ENCODE measurements at regions not wholly inside any gene's neighbourhood (a gene's known extent, or its start where the extent isn't known, plus 50 kb on each side); places are given as distances from the start of the nearest gene placed in this dataset.
"Not testable (repeated sequence)": the region's sequence is repeated elsewhere in the genome, so short reads cannot be mapped to it uniquely, and the experiment has no call there.

DNA sequence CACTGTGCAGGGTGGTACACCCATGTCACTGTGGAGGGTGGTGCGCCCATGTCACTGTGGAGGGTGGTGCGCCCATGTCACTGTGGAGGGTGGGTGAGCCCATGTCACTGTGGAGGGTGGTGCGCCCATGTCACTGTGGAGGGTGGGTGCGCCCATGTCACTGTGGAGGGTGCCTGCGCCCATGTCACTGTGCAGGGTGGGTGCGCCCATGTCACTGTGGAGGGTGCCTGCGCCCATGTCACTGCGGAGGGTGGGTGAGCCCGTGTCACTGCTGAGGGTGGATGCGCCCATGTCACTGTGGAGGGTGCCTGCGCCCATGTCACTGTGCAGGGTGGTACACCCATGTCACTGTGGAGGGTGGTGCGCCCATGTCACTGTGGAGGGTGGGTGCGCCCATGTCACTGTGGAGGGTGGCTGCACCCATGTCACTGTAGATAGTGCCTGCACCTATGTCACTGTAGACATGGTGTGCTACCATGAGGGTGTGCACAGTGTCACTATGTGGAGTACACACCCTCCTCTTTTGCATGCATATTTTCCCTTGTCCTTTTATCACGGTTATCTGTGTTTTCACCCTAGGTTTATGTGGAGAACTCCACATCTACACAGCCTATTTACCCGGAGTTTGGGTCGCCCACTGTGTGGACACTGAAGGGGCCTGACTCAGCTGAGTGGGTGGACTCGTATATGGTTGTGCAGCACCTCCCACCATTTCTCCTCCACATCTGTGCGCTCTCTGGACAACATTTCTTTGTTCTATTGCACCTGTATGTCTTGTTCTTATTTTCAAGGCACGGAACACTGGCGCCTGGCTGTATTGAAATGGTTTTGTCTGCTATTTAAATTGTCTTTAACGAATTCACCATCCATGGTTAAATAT lies 222.4 kb downstream of the ERMARD start:
- not testable (repeated sequence) for DNase-seq

DNA sequence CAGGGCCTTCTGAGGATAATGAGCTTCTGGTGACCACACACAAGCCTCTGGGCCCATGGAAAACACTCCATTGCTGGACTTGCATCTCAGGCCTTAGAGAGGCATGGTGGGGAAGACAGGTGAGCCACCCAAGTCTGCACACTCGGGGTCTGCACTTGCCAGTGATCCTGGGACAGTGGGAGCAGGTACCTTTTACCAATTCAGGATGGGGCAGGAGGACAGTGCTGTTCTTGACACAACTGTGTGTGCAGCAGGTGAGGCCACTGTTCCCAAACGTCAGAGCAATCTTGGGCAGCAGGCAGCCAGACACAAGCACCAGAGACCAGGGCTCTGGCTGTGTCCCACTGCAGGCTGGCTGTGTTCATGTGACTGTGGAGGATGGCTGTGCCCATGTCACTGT lies 221.3 kb downstream of the ERMARD start:
- DNase-seq = no peak

DNA sequence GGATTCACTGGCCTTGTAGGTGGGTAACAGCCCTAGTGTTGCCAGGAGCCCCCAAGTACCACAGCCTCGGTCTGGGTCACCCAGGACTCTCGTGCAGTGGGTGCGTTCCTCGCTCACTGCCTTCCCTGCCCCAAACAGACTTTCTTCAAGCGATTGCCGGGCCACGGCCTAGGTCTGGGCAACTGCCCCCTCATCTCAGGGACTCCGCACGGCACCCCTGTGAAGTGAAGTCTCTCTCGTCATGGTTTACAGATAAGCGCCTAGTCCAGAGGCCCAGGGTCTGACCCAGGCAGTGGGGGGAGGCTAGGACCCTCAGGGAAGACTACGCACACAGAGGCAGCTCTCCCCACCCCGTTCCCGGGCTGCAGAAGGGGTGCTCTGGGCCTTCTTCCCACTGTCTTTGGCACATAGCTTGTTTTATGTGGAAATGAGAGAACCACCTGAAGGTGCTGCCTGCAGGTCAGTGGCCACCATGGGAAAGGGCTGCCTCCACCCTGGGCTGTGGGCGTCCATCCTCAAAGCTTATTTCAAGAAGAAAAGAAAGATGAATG lies 220.8 kb downstream of the ERMARD start:
- DNase-seq = no peak

DNA sequence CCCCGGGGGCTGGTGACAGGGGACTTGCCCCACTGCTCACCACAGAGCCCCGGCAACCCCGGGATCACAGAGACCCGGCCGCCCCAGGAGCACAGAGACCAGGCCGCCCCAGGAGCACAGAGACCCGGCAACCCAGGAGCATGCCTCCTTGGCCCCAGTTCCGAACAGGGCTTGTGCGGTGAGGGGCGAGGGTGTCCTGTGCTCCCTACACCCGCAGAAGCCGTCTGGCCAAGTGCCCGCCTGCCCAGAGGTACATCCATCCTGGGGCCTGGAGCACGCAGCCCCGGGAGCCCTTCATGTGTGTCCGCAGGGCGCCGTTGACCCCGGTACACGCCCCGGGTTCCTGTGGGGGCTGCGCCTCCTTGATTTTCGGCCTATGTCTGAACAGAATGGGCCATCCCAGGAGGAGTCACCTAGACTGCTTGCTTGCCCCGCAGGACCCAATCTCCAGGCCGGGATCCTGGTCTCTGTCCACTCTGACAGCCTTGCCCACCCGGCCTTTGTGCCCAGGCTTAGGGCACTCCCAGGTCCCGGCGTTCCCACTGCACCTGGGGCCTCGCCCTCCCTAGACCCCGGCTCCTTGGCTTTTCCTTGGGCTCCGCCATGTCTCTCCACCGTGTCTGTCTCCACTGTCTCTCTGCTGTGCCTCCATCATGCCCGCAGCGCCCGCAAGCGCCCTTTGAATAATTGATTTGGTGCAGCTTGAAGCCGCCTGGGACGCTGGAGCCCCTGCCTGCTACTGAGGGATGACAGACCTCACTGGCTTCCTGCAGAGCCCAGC lies 219.8 kb downstream of the ERMARD start:
- DNase-seq = no peak

DNA sequence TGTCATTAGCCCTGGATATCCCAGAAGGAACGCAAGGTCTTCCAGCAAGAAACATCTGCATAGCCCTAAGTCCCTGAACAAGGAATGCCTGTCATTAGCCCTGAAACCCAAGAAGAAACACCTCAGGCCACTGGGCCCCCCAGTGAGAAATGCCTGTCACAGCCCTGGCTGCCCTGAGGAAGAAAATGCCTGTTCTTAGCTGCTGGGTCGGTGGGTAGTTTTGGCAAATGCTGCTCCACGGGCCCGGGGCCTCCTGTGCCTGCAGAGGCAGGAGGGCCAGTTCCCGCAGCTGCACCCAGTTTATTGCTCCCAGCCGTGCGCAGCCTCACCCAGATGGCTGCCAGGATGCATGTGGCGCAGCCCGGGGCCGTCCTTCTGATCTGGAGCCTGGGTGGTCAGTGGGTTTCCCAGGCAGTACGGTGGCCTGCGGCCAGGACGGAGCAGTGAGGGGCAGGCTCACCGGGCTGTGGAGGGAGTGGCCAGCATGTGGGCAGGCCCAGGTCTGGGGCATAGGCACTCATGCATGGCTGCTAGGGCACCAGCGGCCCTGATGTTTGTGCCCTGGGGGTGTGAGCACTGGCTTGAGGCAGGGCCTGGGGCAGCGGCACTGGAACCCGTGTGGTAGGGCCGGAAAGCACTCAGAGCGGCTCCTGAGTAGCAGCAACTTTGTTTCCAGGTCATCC lies 219.0 kb downstream of the ERMARD start:
- no peak for DNase-seq

DNA sequence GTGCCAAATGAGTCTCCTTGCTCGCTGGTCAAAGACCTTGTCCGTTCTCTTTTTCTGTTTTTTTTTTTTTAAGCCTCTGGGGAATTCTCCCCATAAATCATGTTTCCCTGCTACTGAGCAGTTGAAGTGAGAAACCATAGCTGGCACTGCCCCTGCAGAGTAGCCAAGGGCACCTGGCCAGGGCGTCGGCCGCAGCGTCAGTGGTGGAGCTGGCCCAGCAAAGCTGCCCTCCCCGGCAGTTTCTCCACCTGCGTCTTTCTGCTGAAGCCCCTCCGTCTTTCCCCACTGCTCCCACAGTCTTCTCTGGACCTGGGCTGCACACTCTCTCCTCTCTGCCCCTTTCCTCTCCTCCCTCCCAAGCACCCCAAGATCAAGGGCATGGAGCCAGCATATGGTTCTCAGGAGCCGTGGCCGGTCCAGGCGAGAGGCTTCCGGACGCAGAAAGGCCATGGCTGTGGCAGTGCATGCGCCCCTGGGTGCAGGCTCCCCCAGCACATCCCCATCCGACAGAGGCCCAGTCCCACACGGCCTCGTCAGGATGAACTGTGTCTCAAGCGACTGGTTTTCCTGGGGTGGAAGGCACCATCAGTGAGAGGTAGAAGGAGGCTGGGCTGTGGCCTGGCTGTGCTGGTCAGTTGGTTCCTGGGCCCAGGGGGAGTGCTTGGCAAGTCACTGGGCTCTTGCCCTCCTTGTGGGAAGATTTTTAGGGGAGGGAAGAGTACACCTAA lies 218.1 kb downstream of the ERMARD start:
- no peak for DNase-seq

DNA sequence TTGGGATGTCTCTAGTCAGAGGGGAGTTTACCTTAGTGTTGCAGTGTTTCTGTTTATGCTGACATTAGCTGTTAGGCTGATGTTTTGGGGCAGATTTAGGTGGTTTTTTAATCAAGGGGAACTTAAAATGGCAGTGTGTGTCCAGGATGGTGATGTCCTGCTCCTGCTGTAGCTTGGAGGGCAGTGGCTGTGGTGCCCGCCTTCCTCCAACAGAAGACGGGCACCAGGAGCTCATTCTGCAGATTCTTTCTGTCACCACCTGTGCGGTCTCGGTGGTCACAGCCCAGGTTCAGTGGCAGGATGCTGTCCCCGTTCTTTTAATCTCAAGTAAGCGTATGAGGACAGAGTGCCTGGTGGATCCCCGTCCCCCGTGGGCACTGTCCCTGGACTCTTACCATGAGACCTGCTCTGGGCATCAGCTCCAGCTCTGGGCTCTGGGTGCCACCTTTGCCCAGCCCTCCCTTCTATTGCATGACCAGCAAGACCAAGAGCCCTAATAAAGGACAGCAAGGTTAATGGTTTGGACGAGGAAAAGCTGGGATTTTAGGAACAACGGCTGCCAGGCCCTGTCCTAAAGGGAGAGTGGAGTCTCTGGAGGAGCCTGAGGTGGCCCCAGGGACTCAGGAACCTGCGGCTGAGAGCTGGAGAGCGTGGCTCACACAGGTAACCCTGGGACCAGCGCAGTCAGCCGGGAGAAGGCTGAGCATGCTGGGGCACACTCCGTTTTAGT lies 217.3 kb downstream of the ERMARD start:
- DNase-seq = no peak

DNA sequence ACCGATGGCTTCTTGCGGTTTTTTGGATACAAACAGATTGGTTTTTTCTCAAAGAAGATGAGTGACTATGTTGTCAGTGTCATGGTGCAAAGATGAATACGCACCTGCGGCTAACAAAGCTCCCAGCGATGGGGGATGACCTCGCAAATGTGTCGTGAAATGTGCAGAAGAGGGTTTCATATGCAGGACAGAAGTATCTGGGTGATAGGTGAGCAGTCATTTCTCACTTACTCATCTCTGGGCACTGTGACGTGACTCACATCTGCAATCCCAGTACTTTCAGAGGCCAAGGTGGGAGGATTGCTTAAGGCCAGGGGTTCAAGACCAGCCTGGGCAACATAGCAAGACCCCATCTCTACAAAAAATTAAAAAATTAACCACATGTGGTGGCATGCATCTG lies 216.3 kb downstream of the ERMARD start:
- no peak for DNase-seq

DNA sequence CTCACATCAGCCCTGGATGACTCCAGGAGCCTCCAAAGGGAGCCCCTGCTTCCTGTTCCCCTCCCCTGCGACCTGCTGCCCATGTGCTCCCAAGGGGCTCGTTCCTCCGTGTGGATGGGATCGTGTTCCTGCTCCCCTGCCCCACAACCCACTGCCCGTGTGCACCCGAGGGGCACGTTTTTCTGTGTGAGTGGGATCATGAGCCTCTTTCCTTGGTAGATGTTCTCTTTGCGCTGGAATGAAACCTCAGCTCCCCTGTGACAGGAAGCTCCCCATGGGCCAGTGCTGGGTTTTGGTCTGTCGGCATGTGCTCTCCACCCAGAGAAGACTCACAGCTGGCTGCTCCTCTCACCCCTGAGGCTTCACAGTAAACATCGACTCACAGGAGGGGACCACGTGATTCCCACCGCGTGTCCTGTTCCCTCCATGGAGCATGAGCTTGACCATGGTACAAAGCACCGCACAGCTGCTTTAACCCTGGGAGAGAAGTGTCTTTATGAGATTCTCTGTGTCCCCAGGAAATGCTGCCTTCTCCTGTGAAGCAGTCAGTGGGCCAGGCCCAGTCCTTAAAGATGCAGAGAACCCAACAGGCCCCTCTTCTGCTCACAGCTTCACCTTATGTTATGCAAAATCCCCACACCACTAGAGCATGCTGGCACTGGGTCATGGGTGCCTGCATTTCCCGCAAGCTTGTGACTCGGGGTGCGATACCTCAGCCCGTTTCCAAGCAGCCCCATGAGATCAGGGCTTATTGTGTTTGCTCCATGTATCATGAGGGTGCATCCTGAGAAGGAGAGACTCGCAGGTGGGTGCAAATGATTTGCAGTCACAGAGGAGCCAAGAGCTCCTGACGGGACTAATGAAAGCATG lies 215.1 kb downstream of the ERMARD start:
- no peak for DNase-seq

DNA sequence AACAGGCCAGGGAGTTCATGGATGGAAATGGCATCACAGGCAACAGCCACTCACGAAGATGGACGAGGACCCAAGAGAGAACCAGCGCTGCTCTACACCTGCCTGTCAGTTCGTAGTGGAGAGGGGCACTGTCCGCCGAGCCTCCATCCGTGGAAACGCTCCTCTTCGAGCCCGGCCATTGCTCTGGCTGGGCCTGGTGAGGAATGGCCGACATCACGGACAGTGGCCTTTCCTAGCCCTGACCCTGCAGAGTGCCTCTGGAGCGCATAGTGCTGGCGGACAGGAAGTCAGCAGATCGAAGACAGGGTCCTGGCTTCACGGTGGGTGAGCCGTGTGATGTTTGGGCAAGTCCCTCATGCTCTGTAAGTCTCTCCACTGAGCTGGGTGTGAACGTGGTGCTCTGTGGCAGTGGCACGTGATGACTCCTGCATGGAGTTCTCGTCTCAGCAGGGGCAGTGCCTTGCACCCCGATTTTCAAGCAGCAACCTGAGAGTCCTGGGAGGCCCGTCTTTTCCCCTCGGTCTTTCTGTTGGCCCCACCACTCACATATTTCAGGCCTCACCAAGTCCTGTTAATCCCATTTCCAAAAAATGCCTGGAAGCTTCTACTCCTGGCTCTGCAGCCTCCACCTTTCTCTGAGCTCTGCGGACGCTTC lies 214.4 kb downstream of the ERMARD start:
- no peak for DNase-seq

DNA sequence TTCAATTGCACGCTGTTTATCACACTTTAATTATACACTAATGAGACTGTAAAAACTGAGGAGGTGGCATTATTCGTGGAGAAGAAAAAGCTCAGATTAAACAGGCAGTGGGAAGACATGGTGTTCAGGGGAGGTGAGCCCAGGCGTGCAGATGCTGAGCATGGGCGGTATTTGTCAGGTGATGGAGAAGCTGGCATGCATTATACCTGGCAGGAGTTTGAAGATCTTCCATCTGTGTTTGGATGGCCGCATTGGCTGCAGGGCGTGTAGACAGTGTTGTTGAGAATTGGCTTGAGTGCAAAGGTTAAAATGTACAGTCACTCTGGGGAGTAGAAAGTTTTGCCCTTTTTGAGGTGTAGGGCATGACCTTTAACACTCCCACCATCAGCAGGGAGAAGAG lies 213.8 kb downstream of the ERMARD start:
- no peak for DNase-seq

DNA sequence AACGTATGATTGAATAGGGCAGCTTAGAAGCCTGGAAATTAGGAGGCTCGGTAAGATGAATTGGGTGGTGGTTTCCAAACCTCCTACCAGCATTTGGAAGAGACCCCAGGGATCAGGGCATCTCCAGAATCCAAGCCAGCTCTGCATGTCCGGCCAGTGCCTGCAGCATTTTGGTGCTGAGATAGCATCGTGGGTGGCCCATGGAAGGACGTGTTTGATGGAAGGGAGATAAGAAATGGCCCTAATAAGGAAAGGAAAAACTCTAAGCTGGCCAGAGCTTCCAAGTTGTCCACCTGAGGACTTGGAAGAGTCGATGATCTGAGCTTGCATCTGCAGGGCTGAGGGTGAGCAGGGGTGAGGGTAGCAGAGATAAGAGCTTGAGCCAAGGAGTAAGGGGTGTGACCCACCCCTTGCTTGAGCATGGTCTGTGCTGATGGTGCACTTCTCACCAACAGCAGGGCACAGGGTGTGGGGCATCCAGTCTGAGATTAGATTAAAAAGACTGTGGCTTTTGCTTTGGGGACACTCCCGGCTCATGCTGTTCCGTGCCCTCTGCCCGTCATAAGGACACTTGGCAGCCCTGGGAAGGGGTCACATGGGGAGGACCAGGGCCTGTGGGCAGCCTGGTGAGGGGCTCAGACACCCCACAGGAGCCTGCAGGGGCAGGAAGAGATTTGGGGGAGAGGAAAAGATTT lies 213.2 kb downstream of the ERMARD start:
- DNase-seq = no peak

DNA sequence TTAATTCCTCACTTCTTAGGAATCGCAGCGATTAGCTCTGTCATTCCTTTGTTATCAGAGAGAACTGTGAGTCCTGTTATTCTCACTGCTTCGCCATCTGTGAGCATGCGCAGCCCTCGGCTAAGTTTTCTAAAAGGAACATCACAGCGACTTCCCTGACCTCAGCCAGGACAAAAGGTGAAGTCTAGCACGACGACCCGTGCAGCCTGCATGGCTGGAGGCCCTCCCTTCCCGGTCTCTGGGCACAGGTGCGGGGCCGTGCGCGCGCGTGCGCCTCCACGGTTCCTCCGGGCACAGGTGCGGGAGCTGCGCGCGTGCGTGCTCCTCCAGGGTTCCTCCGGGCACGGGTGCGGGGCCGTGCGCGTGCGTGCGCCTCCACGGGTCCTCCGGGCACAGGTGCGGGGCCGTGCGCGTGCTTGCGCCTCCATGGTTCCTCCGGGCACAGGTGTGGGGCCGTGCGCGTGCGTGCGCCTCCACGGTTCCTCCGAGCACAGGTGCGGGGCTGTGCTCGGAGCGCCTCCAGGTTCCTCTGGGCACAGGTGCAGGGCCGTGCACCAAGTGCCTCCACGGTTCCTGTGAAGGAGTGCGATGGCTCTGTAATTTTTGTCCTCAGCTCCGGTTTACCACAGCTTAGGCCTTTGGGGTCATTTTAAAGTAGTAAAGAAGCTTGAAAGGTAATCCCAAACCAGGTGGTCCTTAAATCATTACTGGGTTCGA lies 212.3 kb downstream of the ERMARD start:
- DNase-seq = no peak

DNA sequence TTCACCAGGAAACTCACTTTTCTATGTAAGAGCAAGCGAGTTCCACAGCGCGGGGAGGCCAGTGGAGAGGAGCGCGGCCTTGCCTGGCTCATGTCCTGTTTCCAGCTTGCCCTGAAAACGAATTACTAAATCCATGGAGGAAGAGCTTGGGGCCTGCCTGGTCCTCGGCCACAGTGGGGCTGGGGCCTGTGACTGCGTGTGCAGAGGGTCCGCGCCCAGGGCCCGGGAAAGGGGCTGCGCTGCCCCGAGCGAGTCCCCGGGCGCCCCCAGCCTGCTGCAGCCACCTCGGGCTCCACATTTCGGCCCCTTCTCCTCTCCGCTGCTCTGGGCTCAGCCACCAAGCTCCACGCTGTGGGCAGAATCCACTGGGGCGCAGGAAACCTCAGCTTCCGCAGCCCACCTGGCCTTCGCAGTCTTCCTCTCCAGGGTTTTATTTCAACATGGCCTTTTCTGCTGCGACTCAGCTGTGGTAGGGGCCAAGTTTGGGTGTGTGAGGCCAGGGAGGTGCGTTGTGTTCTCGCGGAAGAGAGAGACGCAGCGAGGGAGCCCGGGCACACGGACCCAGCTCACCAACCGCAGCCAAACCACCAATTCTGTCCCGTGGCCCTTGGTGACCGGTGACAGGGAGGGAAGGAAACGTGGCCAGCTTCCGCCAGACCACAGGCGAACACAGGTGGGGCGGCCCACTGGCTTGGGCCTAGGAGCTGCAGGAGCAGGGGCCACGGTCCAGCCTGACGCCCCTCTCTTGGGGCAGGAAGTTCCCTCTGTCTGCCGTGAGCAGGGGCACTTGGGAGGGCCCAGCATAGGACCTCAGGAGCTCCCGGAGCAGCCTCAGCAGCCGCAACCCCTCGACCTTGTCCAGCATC lies 211.4 kb downstream of the ERMARD start:
- DNase-seq = no peak

DNA sequence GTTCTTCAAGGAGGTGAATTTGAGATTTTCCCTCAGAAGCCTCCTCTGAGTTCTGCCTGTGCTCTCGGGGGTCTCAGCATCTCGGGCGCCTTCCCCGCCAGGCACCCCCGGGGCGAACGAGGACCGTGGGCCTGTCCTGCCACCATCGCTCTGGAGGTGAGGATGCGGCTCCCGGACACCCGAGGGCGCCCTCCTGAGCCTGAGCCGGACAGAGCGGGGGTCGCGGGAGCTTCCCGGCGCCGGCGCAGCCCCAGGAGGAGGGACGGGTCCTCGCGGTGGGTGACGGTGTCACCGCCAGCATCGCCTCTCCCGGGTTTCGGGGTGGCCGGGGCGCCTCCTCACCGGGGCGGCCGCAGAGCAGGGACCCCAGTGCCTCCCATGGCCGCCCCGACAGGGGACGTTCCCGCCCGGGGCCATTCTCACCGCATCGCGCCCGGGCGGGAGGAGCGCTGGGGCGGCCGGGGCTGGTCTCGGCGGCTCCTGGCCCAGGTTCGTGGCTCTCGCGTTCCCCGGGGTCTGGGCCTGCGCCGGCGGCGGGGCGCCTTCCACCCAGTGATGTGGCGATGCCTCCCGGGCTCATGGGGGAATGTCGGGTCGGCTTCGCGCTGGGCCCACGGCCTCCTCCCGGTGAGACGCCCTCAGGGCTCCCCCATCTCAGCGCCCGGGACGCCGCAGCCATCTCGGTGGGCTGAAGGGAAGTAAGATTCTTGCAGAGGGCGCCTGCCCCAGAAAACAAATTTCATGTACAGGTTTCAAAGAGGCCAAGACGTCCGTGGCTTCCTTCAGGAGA lies 210.5 kb downstream of the ERMARD start:
- no peak for DNase-seq

DNA sequence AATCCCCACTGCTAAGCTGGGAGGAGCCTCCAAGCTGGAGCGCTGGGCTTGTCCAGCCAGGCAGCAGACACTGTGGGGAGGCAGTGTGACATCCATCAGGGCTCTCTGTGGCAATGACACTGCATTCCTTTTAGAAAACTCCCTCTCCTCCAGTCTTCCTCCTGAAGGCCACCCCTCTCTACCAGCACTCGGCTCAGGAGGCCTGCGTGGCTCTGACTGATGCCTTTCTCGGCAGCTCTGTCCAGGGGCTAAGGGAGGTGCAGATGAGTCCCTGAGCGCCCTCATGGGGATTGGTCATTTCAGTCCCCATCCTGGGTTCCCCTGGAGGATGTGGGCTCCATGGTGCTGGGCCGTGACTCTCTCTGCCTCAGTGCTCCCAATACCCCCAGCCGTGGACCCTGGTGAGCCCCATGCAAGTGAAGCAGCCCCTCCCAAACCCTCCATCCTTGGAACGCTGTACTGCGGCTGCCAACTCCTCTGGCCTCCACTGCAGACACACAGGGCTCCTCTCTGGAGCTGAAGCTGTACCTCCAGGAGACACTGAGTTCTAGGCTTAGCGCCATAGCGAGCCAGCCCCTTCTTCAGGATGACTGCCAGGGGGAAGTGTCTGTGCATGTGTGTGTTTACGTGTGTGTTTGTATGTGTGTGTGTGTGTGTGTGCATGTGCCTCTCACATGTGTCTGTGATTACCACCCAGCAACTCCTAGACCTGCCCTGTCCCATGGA lies 209.6 kb downstream of the ERMARD start:
- DNase-seq = no peak

DNA sequence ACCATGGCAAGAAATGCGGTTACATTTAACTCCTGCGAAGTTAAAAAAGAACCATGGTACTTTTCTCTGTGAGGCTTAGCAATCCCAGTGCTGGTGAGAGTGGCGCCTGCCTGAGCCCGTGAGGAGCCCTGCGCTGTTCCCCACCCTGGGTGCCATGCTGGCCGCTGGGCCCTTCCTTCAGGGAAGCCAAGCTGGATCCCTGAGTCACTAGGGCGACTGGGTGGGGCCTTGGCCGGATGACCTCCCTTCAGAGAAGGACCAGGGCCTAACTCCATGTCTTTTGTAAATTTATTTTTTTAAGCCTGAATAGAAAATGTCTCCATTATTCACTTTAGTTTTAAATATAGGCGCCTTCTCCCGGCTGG lies 209.1 kb downstream of the ERMARD start:
- DNase-seq = no peak
